GM19438 (cell line): ENCODE measurements at regions not wholly inside any gene's neighbourhood (a gene's known extent, or its start where the extent isn't known, plus 50 kb on each side); places are given as distances from the start of the nearest gene placed in this dataset.
"Not testable (repeated sequence)": the region's sequence is repeated elsewhere in the genome, so short reads cannot be mapped to it uniquely, and the experiment has no call there.

Experiments used
- ATAC-seq: cut with Tn5 transposase; IDR thresholded peaks from one replicate; pipeline ENCODE4 v1.9.1; 2021; ENCODE audit warnings: low read depth; ENCODE audit not compliant: unreplicated experiment

- ATAC-seq: no peak
These were observed 104.5 kb downstream of the CXCL12 start for GRCh38 chr10:44280226-44281014.

- no peak for ATAC-seq
These were observed 105.3 kb downstream of the CXCL12 start for GRCh38 chr10:44279426-44280126.

DNA sequence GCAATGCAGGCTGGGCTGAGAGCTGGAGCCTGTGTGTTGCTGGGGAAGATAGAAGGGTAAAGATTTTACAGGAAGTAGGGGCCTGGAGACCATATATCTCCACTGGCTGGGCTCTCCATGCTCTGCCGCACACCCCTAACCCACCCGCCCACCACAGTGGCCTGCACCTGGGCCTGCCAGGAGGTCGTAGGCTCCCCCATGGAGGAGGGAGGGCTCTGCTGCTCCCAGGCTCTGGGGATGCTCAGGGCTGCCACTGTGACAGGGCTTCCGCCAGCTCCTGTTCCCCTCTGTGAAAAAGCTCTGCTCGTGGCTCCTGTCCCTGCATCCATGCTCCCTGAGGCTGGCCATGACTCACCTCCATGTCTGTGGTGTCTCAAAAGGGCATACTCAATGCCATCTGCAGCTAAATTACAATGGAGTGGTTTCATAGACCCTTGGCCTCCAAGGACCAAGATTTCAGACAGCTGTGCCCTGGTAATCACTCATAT lies 106.0 kb downstream of the CXCL12 start:
- no peak for ATAC-seq

- ATAC-seq: not testable (repeated sequence)
These were observed 116.4 kb downstream of the CXCL12 start for GRCh38 chr10:44268435-44268948.

DNA sequence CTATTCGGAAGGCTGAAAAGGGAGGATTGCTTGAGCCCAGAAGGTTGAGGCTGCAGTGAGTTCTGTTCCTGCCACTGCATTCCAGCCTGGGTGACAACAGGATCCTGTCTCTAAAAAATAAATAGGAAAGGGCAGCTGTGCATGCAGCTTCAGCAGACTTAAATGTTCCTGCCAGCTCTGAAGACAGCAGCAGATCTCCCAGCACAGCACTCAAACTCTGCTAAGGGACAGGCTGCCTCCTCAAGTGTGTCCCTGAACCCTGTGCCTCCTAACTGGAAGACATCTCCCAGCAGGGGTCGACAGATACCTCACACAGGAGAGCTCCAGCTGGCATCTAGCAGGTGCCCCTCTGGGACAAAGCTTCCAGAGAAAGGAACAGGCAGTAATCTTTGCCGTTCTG lies 117.9 kb downstream of the CXCL12 start:
- no peak for ATAC-seq

DNA sequence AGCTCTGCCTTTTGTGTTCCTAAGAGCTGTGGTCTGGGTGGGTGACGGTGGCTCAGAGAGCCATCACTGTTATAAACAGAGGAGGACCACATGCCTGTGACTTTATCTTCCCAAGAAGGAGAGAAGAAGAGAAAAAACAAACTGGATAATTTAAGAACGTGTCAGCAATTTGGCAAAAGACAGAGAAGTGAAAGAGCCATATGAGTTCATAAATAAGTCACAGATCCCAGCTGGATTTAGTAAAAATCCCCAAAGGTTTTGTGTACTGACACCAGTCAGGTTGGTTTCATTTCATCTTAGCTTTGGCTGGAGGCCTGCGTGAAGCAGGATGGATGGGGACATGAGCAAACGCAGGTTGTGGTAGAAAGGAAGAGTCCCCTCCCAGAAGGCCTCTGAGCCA lies 120.7 kb downstream of the CXCL12 start:
- ATAC-seq: no peak

DNA sequence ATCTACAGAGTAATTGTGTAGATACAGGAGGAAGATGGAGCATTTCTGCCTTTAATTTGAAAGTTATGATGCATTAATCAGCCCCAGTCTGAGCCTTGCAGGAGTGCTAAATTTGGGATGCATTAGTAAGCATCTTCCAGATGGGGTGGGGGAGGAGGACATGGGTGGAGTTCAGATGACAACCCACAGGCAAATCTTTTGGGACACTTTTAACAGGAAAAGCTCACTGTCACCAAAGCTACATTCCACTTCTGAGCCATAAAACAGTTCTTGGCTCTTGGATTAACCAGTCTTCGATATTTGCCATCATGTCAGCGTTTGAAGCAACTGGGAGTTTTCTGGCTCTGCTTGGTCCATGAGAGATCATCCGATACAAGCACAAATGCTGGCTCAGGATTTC lies 121.1 kb downstream of the CXCL12 start:
- ATAC-seq: no peak

- no peak for ATAC-seq
These were observed 122.2 kb downstream of the CXCL12 start for GRCh38 chr10:44262551-44263251.

GRCh38 chr10:44261710-44262455 lies 123.0 kb downstream of the CXCL12 start:
- ATAC-seq: no peak

- ATAC-seq: no peak
These were observed 123.6 kb downstream of the CXCL12 start for GRCh38 chr10:44261296-44261695.

GRCh38 chr10:44260286-44260928 lies 124.5 kb downstream of the CXCL12 start:
- ATAC-seq: no peak

GRCh38 chr10:44259090-44259874 lies 125.6 kb downstream of the CXCL12 start:
- no peak for ATAC-seq

DNA sequence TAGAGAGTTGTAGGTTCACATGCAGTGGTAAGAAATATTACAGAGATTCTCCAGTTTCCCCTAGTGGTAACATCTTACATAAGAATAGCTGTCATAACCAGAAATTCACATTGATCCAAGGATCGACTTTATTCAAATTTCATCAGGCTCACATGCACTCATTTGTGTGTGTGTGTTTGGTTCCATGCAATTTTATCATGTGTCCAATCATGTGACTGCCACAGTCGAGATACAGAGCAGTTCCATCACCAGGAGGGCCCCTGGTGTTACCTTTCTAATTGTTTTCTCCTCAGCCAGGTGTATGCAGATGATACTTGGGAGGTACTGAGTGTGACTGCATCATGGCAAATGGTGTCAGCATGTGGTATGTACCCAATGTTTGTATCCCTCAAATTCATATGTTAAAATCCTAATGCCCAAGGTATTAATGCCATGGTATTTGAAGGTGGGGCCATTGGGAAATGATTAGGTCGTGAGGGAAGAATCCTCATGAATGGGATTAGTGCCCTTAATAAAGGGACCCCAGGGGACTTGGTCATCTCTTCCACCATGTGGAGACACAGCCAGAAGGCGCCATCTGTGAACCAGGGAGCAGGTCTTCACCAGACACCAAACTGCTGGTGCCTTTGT lies 126.3 kb downstream of the CXCL12 start:
- no peak for ATAC-seq

DNA sequence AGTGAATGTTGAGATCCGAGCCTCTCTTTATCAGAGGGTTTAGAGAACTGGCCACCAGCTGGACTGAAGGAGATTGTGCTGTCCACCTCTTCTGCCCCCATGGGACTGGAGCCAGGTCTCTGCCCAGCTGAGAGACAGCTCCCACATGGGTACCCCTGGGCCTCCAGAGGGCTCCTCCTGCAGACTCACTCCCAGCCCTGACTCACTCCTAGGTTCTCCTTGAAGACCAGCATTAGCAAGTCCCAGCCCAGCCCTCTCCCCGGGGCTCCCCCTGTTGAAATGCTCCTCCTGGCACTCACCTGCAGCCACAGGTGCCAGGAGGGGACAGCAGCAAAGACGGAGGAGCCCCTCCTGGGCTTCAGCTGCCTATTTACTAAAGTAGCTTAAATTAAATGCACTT lies 126.9 kb downstream of the CXCL12 start:
- ATAC-seq: no peak

DNA sequence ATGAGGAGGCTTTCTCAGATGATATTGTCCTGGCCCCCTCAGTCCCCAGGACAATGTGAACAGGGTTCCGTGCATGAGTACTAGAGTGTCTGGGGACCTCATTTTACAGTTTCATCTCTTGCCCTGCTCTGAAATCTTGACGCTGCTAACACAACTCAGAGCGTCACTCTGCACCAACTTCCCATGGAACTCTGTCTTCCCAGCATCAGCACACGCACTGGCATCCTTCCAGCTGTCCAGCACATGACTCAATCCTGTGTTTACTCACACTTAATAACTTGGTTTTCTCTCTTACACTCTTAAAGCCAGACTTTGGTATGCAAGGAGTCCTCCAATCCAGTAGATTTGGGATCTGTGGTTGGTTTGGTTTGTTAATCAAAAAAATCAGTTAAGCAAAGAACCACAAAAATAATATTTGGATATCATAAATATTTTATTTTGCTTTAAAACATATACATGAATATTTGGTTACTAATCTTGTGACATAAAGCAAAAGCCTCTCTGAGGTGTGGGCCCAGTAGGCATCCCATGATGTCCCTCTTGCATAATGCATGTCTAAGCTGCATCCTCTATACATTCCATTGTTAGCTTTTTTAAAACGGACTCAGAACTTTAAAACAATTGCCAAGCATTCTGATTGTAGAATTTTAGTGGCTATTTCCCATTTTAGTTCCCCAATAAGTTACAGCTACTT lies 131.0 kb downstream of the CXCL12 start:
- ATAC-seq: no peak

DNA sequence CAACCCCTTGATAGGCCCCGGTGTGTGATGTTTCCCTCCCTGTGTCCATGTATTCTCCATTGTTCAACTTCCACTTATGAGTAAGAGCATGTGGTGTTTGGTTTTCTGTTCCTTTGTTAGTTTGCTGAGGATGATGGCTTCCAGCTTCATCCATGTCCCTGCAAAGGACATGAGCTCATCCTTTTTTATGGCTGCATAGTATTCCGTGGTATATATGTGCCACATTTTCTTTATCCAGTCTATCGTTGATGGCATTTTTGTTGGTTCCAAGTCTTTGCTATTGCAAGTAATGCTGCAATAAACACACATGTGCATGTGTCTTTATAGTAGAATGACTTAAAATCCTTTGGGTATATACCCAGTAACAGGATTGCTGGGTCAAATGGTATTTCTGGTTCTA lies 132.3 kb downstream of the CXCL12 start:
- ATAC-seq: not testable (repeated sequence)

DNA sequence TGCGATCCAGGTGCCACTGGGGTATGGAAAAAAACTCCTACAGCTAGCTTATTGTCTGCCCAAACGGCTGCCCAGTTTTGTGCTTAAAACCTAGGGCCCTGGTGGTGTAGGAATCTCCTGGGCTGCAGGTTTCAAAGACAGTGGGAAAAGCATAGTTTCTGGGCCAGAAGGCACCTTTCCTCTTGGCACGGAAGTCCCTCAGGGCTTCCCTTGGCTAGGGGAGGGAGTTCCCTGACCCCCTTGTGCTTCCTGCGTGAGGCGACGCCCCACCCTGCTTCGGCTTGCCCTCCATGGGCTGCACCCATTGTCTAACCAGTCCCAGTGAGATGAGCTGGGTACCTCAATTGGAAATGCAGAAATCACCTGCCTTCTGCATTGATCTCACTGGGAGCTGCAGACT lies 135.0 kb downstream of the CXCL12 start:
- ATAC-seq: not testable (repeated sequence)

- no peak for ATAC-seq
These were observed 135.4 kb downstream of the CXCL12 start for GRCh38 chr10:44249490-44249889.
